Activated naive CD8-positive, alpha-beta T cell treated with anti-CD3 and anti-CD28 coated beads, Interleukin-2, amount 50 U/mL, for 24 hours (primary cell): ENCODE measurements at regions not wholly inside any gene's neighbourhood (a gene's known extent, or its start where the extent isn't known, plus 50 kb on each side); places are given as distances from the start of the nearest gene placed in this dataset.
"Not testable (repeated sequence)": the region's sequence is repeated elsewhere in the genome, so short reads cannot be mapped to it uniquely, and the experiment has no call there.

Experiments
- ATAC-seq: fragments of 150-1000 bp; cut with Tn5 transposase; one replicate; pipeline ENCODE4 v1.10.0; 2021
- DNase-seq: peaks from one replicate; pipeline ENCODE4 v3.0.0; 2021
- H3K27ac Mint-ChIP-seq: one replicate; pipeline ENCODE4 v1.8.0; 2021; ENCODE audit warnings: mild to moderate bottlenecking, mixed read lengths
- H3K27me3 Mint-ChIP-seq: one replicate; pipeline ENCODE4 v1.8.0; 2021; ENCODE audit warnings: mixed read lengths
- H3K36me3 Mint-ChIP-seq: one replicate; pipeline ENCODE4 v1.8.0; 2021; ENCODE audit warnings: low read depth, mixed read lengths
- H3K4me1 Mint-ChIP-seq: one replicate; pipeline ENCODE4 v1.8.0; 2021; ENCODE audit warnings: mixed read lengths
- H3K4me3 Mint-ChIP-seq: one replicate; pipeline ENCODE4 v1.8.0; 2021; ENCODE audit warnings: mild to moderate bottlenecking, moderate library complexity, mixed read lengths
- H3K9me3 Mint-ChIP-seq: one replicate; pipeline ENCODE4 v1.8.0; 2021; ENCODE audit warnings: mixed read lengths

DNA sequence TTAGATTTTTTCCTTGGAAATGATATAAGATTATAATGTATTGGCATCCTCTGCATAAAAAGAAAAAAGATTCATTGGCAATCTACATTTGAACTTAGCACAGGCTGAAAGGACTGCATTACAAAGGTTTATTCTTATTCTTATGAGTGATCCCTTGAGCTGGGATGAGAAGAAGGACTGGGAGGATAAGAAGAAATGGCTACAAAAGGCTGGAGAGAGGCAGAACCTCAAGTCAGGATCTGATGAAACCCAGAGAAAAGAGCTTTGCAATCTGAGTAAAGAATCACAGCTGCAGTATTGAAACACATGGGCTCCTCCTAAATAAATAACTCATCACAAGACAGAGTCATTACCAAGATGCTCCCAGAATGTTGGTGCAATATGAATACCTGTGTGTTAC is 1635.4 kb upstream of the FLRT2 start:
- Mint-ChIP-seq H3K4me3 (no peak overlapping the region), H3K4me1 (no peaks in the 10 kb centered on the region), H3K9me3 (no peaks in the 10 kb centered on the region), H3K27me3 (no peaks in the 10 kb centered on the region), H3K27ac (no peak overlapping the region), H3K36me3 (no peaks in the 10 kb centered on the region)
- DNase-seq (no peak), ATAC-seq (no peak)

DNA sequence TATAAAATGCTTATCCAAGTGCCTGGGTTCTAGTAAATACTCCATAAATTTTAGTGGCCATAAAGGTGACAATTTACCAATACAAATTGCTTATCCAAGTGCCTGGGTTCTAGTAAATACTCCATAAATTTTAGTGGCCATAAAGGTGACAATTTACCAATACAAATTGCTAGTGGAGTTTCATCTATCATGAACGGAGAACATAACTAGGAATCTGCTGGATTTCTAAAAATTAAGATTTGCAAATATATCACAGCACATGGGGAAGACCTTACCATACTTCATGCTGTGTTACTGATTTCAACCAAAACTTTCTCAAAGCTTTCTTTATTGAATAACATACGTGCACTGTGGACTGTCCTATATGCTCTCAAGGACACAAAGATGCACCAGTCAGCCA is 1631.4 kb upstream of the FLRT2 start:
- H3K4me3 Mint-ChIP-seq, ATAC-seq, H3K9me3 Mint-ChIP-seq, H3K36me3 Mint-ChIP-seq, H3K27ac Mint-ChIP-seq, H3K27me3 Mint-ChIP-seq, DNase-seq, H3K4me1 Mint-ChIP-seq: not testable (repeated sequence)

DNA sequence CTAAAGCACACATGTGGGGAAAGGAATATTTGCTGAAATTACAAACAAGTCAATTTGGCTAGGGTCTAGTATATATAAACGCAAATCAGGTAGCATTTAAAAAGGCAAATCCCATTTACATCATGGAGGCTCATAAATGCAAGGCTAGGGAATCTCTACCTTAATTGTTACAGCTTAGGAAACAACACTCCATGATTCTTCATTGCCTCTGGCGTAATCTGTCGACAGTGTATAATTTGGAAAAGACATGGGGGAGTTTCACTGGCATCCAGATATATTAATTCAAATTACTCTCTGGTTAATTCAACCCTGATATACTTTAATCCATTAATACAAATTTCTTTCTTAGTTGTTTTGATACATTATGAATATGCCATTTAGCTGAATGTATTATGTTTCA is 1630.2 kb upstream of the FLRT2 start:
- H3K36me3 Mint-ChIP-seq: no peaks in the 10 kb centered on the region
- no peaks in the 10 kb centered on the region for H3K27me3 Mint-ChIP-seq
- H3K4me1 Mint-ChIP-seq: no peaks in the 10 kb centered on the region
- DNase-seq: no peak
- no peak for ATAC-seq
- H3K9me3 Mint-ChIP-seq: peaks cover 6% of the 10 kb centered on the region
- H3K27ac Mint-ChIP-seq: no peak overlapping the region
- no peak overlapping the region for H3K4me3 Mint-ChIP-seq

DNA sequence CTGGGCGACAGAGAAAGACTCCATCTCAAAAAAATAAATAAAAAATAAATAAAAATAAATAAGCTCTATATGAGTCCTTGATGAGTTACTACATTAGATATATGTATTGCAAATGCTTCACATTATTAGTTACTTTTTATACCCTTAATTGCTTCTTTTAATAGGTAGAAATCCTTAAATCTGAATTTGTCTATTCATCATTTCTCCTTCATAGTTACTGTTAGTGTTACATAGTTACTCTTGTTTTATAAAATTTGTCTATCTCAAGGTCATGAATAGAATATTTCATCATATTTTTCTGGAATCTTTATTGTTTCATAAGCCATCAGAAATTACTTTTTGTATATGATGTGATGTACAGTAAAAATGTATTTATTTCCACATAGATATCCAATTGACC is 1624.8 kb upstream of the FLRT2 start:
- no peak overlapping the region for H3K27ac Mint-ChIP-seq
- no peak overlapping the region for H3K4me3 Mint-ChIP-seq
- peaks cover 14% of the 10 kb centered on the region for H3K9me3 Mint-ChIP-seq
- H3K4me1 Mint-ChIP-seq: no peaks in the 10 kb centered on the region
- ATAC-seq (no peak), DNase-seq (no peak)
- no peaks in the 10 kb centered on the region for H3K27me3 Mint-ChIP-seq
- no peaks in the 10 kb centered on the region for H3K36me3 Mint-ChIP-seq

DNA sequence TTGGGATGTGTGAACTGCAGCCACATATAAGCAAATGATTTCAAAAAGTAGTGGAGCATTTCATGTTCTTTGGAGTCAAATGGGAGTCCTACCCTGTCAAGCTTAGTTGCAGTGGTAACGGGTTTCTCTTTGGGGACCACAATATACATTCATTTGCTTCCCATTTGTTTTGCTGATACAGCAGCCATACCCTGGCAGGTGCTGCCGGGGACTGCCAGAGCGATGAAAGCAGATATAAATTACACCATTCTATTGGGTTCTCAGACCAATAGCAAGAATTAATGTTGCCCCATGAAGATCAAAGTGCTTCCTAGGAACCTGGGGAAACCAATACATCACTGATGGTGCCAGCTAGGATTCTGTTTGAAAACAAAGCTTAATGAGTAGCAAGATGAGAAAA is 1621.5 kb upstream of the FLRT2 start:
- DNase-seq: no peak
- Mint-ChIP-seq H3K27me3 (no peaks in the 10 kb centered on the region), H3K4me3 (no peak overlapping the region), H3K4me1 (no peaks in the 10 kb centered on the region), H3K9me3 (peaks cover 19% of the 10 kb centered on the region), H3K36me3 (no peaks in the 10 kb centered on the region), H3K27ac (no peak overlapping the region)
- no peak for ATAC-seq

DNA sequence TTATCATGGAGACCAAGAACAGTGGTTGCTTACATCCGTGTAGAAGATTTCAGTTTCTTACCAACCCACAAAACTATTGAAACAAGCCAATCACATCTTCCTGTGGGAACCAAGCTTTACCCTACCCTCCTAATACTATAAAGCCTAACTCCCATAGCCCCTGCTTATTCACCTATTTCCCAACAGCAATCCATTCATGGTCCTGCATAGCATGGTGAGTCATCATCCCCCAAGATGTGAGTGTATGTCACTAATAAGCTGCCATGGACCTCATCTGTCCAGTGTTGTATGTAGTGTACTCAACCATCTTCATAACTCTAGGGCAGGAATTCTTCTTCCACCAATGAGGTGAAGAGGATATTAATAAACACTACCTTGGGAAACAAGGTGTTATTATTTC is 1620.4 kb upstream of the FLRT2 start:
- Mint-ChIP-seq H3K9me3 (peaks cover 19% of the 10 kb centered on the region), H3K4me3 (no peak overlapping the region), H3K4me1 (no peaks in the 10 kb centered on the region), H3K27ac (no peak overlapping the region), H3K36me3 (no peaks in the 10 kb centered on the region), H3K27me3 (no peaks in the 10 kb centered on the region)
- no peak for ATAC-seq
- no peak for DNase-seq

DNA sequence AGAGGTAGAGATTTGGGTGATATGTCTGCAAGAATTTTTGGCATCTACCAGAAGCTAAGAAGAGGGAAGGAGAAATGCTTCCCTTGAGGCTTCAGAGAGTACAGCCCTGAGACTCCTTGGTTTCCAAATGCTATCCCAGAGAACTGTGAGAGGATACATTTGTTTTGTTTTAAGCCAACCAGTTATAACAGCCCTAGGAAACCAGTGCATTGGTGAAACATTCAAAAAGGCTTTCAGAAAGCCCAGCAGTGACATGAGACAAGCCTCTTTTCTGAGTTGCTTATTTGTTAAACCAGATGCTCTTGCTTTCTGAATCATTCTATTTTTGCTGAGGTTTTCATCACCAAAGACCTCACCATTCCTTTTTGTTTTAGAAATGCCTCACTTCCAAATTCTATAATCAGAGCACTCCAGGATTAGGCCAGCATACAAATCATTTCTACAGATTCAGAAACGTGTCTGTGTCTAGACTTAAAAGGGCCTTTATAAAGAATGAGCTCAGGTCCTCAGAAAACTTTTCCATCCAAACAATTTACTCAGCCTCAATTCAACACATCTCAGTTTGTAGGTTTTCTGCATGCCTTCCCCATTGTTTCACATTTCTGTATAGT is 1617.8 kb upstream of the FLRT2 start:
- no peaks in the 10 kb centered on the region for H3K27me3 Mint-ChIP-seq
- peaks cover 31% of the 10 kb centered on the region for H3K9me3 Mint-ChIP-seq
- no peak overlapping the region for H3K27ac Mint-ChIP-seq
- H3K4me3 Mint-ChIP-seq: no peak overlapping the region
- no peaks in the 10 kb centered on the region for H3K36me3 Mint-ChIP-seq
- ATAC-seq (no peak), DNase-seq (no peak)
- no peaks in the 10 kb centered on the region for H3K4me1 Mint-ChIP-seq

DNA sequence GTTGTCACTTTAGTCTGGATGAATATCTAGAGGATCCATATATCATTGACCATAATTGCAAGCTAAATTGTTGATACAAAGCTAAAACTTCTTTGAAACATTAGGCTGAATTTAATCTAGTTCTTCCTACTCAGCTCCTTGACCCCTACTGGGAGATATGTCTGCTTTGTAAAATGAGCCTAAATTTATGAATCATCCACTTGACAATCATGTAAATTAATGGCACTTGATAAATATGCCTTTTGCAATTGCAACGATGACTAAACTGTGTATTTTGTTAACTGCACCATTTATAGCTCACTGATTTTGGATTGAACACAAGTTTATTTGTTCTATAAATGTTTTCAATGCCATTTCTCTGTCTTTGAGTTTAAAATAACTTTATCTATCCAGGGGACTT is 1616.5 kb upstream of the FLRT2 start:
- no peak for ATAC-seq
- Mint-ChIP-seq H3K4me3 (no peak overlapping the region), H3K4me1 (no peaks in the 10 kb centered on the region), H3K36me3 (no peaks in the 10 kb centered on the region), H3K27me3 (no peaks in the 10 kb centered on the region), H3K27ac (no peak overlapping the region), H3K9me3 (peaks cover 34% of the 10 kb centered on the region)
- no peak for DNase-seq

DNA sequence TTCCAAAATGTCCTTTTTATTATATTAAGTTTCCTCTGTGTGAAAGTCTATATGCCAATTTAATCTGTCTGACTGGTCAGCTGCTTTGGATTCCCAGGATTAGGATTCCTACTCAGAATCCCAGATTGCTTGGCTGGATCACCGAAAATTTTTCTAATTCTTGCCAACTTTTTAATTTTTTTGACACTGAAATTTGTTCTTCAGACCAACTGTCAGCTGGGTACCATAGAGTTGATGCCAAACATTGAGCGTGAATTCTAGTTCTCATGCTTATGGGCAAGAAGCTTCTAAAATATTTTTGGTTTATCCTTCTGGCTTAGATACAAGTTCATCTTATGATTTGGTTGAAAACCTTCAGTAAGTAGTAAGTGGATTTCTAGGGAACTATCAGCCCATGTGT is 1611.4 kb upstream of the FLRT2 start:
- DNase-seq (no peak), ATAC-seq (no peak)
- Mint-ChIP-seq H3K27ac (no peak overlapping the region), H3K4me3 (no peak overlapping the region), H3K4me1 (no peaks in the 10 kb centered on the region), H3K9me3 (peaks cover 16% of the 10 kb centered on the region), H3K36me3 (no peaks in the 10 kb centered on the region), H3K27me3 (no peaks in the 10 kb centered on the region)

DNA sequence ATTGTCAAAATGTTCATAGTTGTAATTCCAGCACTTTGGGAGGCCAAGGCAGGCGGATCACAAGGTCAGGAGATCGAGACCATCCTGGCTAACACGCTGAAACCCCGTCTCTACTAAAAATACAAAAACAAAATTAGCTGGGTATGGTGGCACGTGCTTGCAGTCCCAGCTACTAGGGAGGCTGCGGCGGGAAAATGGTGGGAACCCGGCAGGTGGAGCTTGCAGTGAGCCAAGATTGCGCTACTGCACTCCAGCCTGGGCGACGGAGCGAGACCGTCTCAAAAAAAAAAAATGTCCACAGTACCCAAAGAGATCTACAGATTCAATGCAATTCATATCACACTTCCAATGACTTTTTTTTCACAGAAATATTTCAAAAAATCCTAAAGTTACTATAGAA is 1610.3 kb upstream of the FLRT2 start:
- DNase-seq, ATAC-seq, H3K4me3 Mint-ChIP-seq, H3K27me3 Mint-ChIP-seq, H3K4me1 Mint-ChIP-seq, H3K27ac Mint-ChIP-seq, H3K36me3 Mint-ChIP-seq: not testable (repeated sequence)
- peaks cover 16% of the 10 kb centered on the region for H3K9me3 Mint-ChIP-seq

DNA sequence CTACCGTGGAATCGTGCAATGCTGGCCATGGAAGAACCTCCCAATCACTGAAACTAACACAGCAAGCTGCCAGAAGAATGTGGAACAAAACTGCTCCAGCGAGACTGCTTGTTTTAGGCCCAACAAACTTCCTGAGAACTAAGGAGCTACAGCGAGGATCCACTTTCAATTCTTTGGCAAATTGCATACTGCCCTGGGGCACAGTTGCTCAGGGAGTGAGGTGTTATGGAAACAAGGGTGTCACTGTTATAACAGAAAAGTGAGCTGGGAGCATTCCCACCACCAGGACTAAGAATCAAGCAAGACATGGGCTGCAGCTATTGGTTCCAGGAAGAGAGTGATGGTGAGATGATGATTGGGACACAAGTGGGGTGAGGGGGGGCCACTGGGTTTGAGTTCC is 1606.1 kb upstream of the FLRT2 start:
- no peaks in the 10 kb centered on the region for H3K27me3 Mint-ChIP-seq
- H3K4me1 Mint-ChIP-seq: no peaks in the 10 kb centered on the region
- no peak for ATAC-seq
- H3K4me3 Mint-ChIP-seq: no peak overlapping the region
- DNase-seq: no peak
- no peak overlapping the region for H3K27ac Mint-ChIP-seq
- H3K9me3 Mint-ChIP-seq: peaks cover 9% of the 10 kb centered on the region
- no peaks in the 10 kb centered on the region for H3K36me3 Mint-ChIP-seq

DNA sequence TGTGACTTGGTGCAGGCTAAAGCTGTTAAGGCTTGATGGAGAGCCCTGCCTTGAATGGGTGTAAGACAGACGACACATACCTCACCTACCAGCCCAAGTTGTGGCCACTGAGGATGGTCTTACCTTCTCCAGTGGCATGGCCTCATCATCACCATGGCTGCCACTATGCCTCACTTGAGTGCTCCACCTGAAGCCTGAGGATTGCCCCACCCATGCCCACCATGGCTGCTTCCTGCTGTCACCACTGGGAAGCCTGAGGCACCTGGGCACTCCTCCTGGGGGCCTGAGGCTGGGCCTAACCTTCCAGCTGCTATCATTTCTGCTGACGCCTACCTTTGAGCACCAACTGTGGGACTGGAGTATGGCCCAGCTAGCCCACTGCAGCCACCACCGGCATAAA is 1605.7 kb upstream of the FLRT2 start:
- no peaks in the 10 kb centered on the region for H3K27me3 Mint-ChIP-seq
- H3K4me3 Mint-ChIP-seq: no peak overlapping the region
- no peaks in the 10 kb centered on the region for H3K4me1 Mint-ChIP-seq
- H3K9me3 Mint-ChIP-seq: peaks cover 13% of the 10 kb centered on the region
- H3K27ac Mint-ChIP-seq: no peak overlapping the region
- no peaks in the 10 kb centered on the region for H3K36me3 Mint-ChIP-seq
- no peak for ATAC-seq
- no peak for DNase-seq

DNA sequence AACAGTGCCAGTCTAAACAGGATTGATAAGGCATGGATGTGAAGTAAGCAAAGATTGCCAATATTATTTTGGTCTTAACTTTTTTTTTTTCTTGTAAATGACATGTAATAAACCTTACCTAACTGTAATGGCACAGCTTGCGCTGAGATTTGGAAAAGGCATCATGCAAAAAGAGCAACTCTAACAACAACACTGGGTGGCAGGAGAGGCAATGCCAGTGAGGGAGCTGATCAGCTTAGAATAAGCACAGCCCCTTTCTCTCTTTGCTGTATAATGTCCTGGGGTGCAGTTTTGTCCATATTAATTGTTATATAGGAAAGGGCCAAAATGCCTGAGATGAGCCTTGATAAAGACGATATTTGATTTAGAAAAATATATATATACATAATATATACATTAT is 1589.7 kb upstream of the FLRT2 start:
- H3K4me1 Mint-ChIP-seq: no peaks in the 10 kb centered on the region
- H3K27me3 Mint-ChIP-seq: no peaks in the 10 kb centered on the region
- H3K4me3 Mint-ChIP-seq: no peak overlapping the region
- DNase-seq: no peak
- peaks cover 20% of the 10 kb centered on the region for H3K9me3 Mint-ChIP-seq
- no peak for ATAC-seq
- H3K36me3 Mint-ChIP-seq: no peaks in the 10 kb centered on the region
- no peak overlapping the region for H3K27ac Mint-ChIP-seq

DNA sequence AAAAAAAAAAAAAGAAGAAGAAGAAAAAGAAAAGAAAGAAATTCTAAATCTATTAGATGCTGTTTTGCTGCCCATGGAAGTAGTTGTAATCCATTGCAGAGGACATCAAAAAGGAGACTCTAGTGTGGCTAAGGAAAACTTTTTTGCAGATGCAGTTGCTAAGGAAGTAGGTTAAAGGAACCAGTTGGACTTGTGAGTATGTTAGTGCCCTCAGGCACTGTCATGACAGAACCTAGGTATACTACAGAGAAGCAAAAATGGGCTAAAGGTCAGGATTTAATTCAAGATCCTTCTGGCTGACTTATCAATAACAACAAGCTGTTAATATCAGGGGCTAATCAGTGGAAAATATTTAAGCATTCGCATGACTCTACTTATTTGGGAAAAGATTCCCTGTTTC is 1571.6 kb upstream of the FLRT2 start:
- Mint-ChIP-seq H3K27me3 (no peaks in the 10 kb centered on the region), H3K36me3 (no peaks in the 10 kb centered on the region), H3K27ac (no peak overlapping the region), H3K9me3 (peaks cover 16% of the 10 kb centered on the region), H3K4me3 (no peak overlapping the region), H3K4me1 (no peaks in the 10 kb centered on the region)
- DNase-seq (no peak), ATAC-seq (no peak)

DNA sequence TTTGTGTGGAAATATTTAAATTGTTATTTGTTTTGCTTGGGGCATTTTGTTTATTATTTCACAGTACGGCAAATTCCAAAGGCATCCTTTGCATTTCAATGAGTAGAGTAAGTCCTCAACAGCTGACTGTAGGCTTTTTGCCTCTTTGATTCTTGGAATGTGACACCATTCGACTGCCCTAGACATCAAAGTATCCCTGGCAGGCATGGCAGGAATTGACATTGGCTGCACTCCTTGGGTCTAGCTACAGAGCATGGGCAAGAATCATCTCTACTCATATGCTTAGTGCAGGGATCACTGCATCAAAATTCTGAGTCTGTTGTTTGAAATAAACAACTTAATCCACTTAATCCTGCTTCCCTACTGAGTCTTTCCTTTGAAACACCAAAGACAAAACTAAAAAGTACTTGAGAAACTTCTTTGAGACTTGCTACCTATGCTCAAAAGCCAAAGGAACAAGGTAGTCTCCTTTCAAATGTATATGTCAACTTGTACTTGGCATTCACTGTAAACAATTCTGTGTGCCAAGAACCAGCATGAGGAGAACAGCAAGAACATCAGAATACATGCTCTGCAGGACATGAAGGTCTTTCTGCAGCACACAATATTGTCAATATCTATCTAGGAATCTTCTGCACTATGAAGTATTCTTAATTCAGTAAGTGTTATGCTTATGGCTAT is 1569.0 kb upstream of the FLRT2 start:
- DNase-seq: no peak
- Mint-ChIP-seq H3K9me3 (peaks cover 16% of the 10 kb centered on the region), H3K27ac (no peak overlapping the region), H3K27me3 (no peaks in the 10 kb centered on the region), H3K36me3 (no peaks in the 10 kb centered on the region), H3K4me1 (no peaks in the 10 kb centered on the region), H3K4me3 (no peak overlapping the region)
- ATAC-seq: no peak

DNA sequence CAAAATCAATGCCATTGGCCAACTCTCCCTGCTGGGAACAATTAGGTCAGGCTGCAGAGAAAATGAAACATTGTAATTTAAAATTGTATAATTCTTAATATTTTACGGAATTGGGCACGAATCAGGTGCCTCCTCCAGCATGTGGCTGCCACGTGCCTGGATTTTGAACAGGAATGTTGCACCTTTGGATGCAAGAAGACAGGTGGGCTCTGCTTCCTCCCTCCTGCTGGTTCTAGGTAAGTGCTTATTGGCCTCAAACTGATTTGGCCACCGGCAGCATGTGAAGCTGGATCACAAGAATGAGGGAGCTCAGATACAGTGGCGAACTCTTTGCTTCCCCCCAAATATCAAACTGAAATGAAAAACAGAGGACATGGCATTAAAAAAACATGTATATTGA is 1559.9 kb upstream of the FLRT2 start:
- H3K27ac Mint-ChIP-seq: no peak overlapping the region
- no peak for ATAC-seq

More for the DNA sequence above, 1559.9 kb upstream of the FLRT2 start:
- Mint-ChIP-seq H3K4me1 (no peaks in the 10 kb centered on the region), H3K4me3 (no peak overlapping the region), H3K27me3 (no peaks in the 10 kb centered on the region), H3K36me3 (no peaks in the 10 kb centered on the region), H3K9me3 (peaks cover 17% of the 10 kb centered on the region)
- DNase-seq: no peak
